Amygdala (tissue), 56 donors: ENCODE measurements at regions not wholly inside any gene's neighbourhood (a gene's known extent, or its start where the extent isn't known, plus 50 kb on each side); places are given as distances from the start of the nearest gene placed in this dataset.

Source experiments
- DNase-seq, 56 donors: peaks; one replicate each; lab custom pipeline; 2025; lab: John Stamatoyannopoulos, UW

GRCh38 chr4:19544446-19545125, 707.1 kb upstream of the SLIT2 start:
- DNase-seq = no peak

- no peak for DNase-seq
These were observed 710.7 kb upstream of the SLIT2 start for GRCh38 chr4:19540859-19541540.

- DNase-seq = no peak
These were observed 712.5 kb upstream of the SLIT2 start for GRCh38 chr4:19539201-19539600.

GRCh38 chr4:19534159-19534558, 717.5 kb upstream of the SLIT2 start:
- DNase-seq = no peak

GRCh38 chr4:19531906-19532848, 719.5 kb upstream of the SLIT2 start:
- no peak for DNase-seq

GRCh38 chr4:19523964-19524363, 727.7 kb upstream of the SLIT2 start:
- DNase-seq = no peak

GRCh38 chr4:19522966-19523365, 728.7 kb upstream of the SLIT2 start:
- DNase-seq = no peak

GRCh38 chr4:19520939-19521520, 730.7 kb upstream of the SLIT2 start:
- DNase-seq = peak in 4 of 56 donors; percentile 0 to 10 (median 2)

- DNase-seq = no peak
These were observed 737.2 kb upstream of the SLIT2 start for GRCh38 chr4:19514276-19515070.

- no peak for DNase-seq
These were observed 739.6 kb upstream of the SLIT2 start for GRCh38 chr4:19512086-19512485.

GRCh38 chr4:19510993-19511392, 740.7 kb upstream of the SLIT2 start:
- DNase-seq = no peak

- DNase-seq = no peak
These were observed 743.3 kb upstream of the SLIT2 start for GRCh38 chr4:19508442-19508841.

GRCh38 chr4:19497705-19498104, 754.0 kb upstream of the SLIT2 start:
- DNase-seq = no peak

- DNase-seq = no peak
These were observed 754.9 kb upstream of the SLIT2 start for GRCh38 chr4:19496756-19497155.

GRCh38 chr4:19494961-19495360, 756.7 kb upstream of the SLIT2 start:
- no peak for DNase-seq

GRCh38 chr4:19492606-19493005, 759.1 kb upstream of the SLIT2 start:
- DNase-seq = no peak

- no peak for DNase-seq
These were observed 765.3 kb upstream of the SLIT2 start for GRCh38 chr4:19486400-19486799.

GRCh38 chr4:19478791-19479190, 772.9 kb upstream of the SLIT2 start:
- DNase-seq = no peak

- no peak for DNase-seq
These were observed 778.1 kb upstream of the SLIT2 start for GRCh38 chr4:19473569-19473968.

GRCh38 chr4:19472666-19473065, 779.0 kb upstream of the SLIT2 start:
- DNase-seq = no peak
